HG02970 (cell line): ENCODE measurements at regions not wholly inside any gene's neighbourhood (a gene's known extent, or its start where the extent isn't known, plus 50 kb on each side); places are given as distances from the start of the nearest gene placed in this dataset.

Experiments
- ATAC-seq: cut with Tn5 transposase; IDR thresholded peaks from one replicate; pipeline ENCODE4 v1.9.1; 2021; ENCODE audit warnings: mild to moderate bottlenecking, moderate library complexity, moderate number of reproducible peaks; ENCODE audit not compliant: unreplicated experiment, low FRiP score

- ATAC-seq, result no peak
These were observed 57.3 kb downstream of the MAF start for GRCh38 chr16:79543219-79543618.

GRCh38 chr16:79542237-79542774 lies 58.2 kb downstream of the MAF start:
- ATAC-seq, result no peak

- no peak for ATAC-seq
These were observed 59.5 kb downstream of the MAF start for GRCh38 chr16:79540825-79541595.

GRCh38 chr16:79537584-79537983 lies 63.0 kb downstream of the MAF start:
- ATAC-seq, result no peak

GRCh38 chr16:79536958-79537357 lies 63.6 kb downstream of the MAF start:
- no peak for ATAC-seq

GRCh38 chr16:79535130-79535529 lies 65.4 kb downstream of the MAF start:
- no peak for ATAC-seq

GRCh38 chr16:79534143-79534542 lies 66.4 kb downstream of the MAF start:
- no peak for ATAC-seq

- no peak for ATAC-seq
These were observed 67.2 kb downstream of the MAF start for GRCh38 chr16:79533292-79533691.

- no peak for ATAC-seq
These were observed 67.8 kb downstream of the MAF start for GRCh38 chr16:79532785-79533184.

GRCh38 chr16:79532273-79532672 lies 68.3 kb downstream of the MAF start:
- ATAC-seq, result no peak

GRCh38 chr16:79528338-79528737 lies 72.2 kb downstream of the MAF start:
- ATAC-seq, result no peak

- no peak for ATAC-seq
These were observed 76.6 kb downstream of the MAF start for GRCh38 chr16:79523971-79524370.

- ATAC-seq, result no peak
These were observed 81.1 kb downstream of the MAF start for GRCh38 chr16:79519448-79519847.

- no peak for ATAC-seq
These were observed 83.4 kb downstream of the MAF start for GRCh38 chr16:79517156-79517555.

GRCh38 chr16:79510879-79511278 lies 89.7 kb downstream of the MAF start:
- ATAC-seq, result no peak

GRCh38 chr16:79509906-79510305 lies 90.6 kb downstream of the MAF start:
- no peak for ATAC-seq

- no peak for ATAC-seq
These were observed 91.3 kb downstream of the MAF start for GRCh38 chr16:79509211-79509631.

- no peak for ATAC-seq
These were observed 92.2 kb downstream of the MAF start for GRCh38 chr16:79508294-79508693.

- no peak for ATAC-seq
These were observed 95.2 kb downstream of the MAF start for GRCh38 chr16:79505344-79505743.

- ATAC-seq, result no peak
These were observed 97.0 kb downstream of the MAF start for GRCh38 chr16:79503511-79503910.

- ATAC-seq, result no peak
These were observed 99.1 kb downstream of the MAF start for GRCh38 chr16:79501446-79501845.

- ATAC-seq, result no peak
These were observed 99.7 kb downstream of the MAF start for GRCh38 chr16:79500866-79501265.
